HG02763 (cell line): ENCODE measurements at regions not wholly inside any gene's neighbourhood (a gene's known extent, or its start where the extent isn't known, plus 50 kb on each side); places are given as distances from the start of the nearest gene placed in this dataset.

ENCODE experiments used
- ATAC-seq: cut with Tn5 transposase; IDR thresholded peaks from one replicate; pipeline ENCODE4 v1.9.1; 2021; ENCODE audit warnings: mild to moderate bottlenecking, moderate library complexity; ENCODE audit not compliant: unreplicated experiment

DNA sequence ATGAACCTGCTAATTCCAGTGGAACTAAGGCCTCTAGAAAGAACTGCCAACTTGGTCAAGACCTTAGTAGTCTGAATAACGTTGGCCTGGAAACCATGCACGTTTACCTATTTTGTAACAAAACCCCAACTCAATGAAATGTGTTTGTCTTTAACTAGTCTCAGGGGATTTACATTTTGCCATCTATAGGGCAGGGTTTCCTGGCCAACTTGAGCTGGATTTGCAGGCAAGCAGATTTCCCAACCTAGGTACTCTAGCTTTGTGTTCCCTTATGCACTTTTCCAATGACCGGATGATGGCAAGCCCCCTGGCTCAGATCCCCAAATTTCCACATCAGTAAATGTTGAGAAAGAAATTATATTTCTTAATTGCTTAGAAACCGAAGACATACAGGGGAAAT, 114.5 kb downstream of the IRS2 start:
- ATAC-seq = no peak

DNA sequence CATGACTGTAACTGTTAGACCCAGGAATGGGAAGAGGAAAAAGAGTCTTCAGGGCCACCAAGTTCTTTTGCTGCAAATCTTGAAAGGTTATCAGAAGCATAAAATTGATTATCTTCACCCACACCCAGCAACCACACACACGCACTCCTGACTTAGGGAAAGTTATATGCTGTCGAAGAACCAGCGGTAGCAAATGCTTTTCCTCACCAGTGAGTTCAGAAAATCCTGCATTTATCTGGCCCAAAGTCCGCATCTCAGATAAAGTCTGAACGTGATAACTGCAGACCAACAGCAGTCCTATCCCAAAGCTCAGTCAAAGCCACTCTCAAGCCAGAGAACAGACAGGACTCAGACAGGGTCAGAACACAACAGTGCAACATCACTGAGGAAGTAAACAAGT, 115.6 kb downstream of the IRS2 start:
- no peak for ATAC-seq

DNA sequence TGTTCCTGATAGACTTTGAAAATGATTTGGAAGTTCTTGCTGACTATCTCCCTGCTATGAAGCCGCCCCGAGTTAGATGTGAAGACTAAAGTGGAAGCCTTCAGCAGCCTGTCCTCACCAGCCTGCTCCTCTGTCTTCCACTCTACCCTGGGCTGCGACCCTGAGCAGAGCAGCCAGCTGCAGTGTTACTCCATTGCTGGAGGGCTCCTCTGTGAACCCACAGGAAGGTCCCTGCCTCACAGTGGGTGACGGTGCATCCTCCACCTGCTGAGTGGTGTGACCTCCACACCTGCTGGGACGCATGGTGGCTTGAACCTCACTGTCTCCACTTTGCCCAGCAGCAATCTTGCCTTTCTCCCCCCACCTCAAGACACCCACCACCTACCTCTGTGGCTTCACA, 116.4 kb downstream of the IRS2 start:
- ATAC-seq = no peak

DNA sequence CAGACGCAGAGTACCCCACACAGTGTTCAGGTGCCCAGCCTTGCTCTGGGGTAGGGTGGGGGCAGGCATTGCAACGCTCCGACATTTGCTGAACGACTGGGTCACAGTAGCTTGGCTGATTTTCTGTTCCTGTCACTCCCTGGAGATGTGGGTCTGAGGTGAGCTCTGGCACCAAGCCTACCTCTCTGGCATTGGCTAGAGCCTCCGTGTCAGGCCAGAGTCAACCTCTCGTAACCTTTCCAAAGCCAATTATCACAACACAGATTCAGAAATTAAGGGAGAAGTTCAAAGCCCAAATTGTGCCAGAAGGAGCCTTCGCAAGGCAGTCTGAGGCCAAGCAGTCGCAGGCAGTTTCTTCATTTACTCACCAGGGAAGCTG, 117.2 kb downstream of the IRS2 start:
- no peak for ATAC-seq

DNA sequence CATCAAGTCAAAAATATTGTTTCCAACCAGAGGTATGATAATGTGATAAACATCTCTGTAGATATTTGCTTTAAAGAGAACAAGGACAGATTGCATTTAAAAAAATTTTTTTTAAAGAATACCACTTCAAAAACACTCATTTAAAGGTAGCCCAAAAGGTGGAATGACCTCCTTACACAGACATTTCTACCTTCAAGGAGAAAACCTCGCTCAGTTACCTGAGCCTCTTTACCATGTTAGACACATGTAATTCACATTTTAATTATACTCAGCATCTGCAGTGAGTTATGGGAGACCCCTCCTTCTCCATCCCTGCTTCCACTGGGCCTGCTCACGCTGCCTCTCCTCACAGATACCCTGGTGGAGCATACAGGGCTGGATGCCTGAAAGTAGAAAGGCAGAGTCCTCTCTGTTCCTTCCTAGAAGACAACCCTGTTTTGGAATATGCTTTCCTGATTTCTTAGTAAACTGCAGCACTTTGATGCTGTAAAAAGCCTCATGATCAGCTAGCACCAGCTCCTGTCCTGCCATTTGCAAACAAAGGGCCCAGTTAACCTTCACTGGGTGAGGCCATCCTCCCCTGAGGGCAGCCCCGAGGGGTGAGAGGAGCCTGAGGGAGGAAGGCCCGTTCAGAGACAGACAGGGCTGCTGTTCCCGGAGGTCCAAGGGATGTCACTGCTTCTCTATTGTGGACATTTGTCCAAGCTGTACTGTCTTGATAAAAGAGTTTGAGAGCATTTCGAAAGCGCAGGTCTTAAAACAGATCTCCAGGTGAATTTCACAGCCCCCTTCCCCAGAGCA, 117.8 kb downstream of the IRS2 start:
- no peak for ATAC-seq

DNA sequence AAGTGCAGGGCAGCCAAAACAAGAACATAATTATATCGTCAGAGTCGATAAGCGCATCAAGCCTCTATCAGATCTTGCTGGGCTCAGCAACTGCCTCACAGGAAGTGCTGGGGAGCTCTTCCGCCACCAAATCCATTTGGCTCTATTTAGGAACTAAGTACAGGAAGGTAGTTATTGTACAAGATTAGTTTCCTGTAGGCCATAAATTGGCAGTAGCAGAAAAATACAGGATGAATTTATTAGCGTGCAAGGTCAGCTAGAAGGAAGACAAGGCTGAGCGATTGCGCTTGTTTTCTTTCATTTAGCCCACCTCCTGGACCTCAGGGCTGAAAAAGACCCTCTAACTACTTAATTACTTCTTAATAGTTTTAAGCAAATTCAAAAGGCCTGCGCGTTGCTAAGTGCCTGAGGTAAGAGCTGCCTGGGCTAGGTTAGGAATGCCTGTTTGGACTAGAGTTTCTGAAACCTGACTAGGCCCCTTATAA, 118.5 kb downstream of the IRS2 start:
- no peak for ATAC-seq

DNA sequence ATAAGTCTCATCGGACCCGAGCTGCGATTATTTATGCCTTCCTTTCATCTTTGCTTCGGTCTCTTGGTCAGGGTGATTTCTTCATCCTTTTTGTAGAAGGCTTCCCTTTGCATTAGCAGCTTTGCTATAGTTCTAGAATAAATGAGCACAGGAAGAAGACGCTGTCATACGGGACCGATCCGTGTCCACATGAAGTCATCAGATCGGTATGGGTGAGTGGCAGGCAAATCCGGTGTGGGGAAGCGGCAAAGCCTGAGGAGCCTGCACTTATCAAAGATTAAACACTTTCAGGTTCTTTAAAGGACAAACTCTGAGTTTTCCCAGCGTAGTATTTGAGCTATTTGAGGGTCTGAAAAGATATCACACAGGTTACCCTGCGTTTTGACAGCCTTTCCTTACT, 119.3 kb downstream of the IRS2 start:
- no peak for ATAC-seq

DNA sequence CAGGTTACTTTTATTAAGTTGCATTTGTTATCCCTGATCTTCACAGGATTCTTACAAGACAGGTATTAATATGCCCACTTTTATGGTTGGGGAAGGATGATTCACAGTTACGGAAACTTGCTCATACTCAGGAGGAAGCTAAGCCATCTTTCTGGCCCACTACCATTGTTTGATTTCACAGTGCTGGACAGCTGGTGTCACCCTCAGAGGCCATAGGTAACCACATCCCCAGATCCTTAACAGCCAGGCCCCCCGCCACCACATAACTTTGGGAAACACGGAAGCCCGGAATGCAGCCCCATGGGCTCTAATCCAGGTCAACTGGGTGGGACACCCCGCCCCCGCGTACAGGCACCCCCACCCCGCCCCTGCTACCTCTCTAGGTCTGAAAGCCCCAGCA, 119.7 kb downstream of the IRS2 start:
- no peak for ATAC-seq

DNA sequence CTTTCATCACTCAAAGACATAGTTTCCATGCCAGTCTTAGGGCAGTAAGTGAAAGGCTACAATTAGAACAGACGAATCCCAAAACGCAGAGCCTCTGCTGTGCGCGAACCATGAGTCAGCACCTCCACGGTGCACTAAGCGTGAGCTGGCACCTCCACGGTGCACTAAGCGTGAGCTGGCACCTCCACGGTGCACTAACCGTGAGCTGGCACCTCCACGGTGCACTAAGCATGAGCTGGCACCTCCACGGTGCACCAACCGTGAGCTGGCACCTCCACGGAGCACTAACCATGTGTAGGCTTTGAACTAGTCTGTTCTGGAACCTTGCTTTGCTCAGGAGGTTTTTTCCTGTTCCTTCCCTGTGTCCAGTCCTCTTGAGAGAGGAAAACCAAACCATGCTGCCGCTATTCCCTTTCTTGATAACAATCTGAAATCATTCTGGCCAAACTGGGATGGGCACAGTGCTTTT, 120.6 kb downstream of the IRS2 start:
- no peak for ATAC-seq

DNA sequence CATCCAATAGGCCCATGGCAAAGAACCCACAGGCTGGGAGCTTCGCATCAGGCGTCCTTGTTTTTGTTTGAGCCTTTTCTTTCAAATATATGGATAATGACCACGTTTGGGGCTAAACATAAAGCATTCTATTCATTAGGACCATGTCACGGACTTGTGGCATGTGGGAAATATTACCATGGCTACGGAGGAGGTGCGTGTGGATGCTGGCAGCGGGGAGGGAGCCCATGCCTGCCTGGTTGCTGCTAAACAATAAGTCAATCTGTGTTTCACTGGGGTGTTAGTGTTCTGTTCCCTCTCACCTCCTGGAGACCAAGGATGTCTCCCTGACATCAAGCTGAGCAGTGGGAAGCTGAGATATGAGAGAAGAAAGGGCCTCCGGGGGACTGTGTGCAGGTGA, 121.1 kb downstream of the IRS2 start:
- ATAC-seq = no peak

DNA sequence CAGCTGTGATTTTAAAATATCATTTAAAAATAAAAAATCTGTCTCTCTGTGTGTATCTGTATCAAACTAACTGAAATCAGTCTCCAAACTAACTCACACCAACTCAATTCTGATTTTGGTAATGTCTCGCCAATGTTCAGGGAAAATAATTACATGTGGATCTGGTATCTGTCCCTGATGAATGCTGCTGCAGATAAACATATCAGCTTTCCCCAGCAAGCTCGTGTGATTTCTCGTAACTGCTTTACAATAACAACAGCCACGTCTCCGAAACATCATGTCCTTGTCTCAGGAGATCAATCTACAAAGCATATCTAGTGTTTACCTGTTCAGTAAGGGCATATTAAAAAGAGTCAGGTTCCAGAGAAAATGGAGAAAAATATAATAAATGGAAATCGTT, 129.0 kb downstream of the IRS2 start:
- no peak for ATAC-seq

DNA sequence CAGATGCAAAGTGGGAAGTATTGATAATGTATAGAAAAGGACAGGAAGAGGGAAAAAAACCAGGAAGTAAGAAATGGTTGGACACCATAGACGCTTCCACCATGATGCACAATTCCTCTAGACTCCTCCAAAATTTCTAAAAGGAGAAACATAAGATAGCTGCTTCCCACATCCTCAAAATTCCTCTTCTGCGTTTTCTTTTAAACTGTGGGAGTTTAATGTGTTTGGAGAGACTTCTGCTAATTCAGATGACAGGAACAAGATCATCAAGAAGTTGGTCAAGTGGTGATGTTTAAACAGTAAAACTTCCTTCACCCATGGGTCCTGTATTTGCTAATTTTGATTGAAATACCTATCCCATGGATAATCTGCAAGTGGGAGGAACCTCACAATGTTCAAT, 130.2 kb downstream of the IRS2 start:
- ATAC-seq = no peak

DNA sequence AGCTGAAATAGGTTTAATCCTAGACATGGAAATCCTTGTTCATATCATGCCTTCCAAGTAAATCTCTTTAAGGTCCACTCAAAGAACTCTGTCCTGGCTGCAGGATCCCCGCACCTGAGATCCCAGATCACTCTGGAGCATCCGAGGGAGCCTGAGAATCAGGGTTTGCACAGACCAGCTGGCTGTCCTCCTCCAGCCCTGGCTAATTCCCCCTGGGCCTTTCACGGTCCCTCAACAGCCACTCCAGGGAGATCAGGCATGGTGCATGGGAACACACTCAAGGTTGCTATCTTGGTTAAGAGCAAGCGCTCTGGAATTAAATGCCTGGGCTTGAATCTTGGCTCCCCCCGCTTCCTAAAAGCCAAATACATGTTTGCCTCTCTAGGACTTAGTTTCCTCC, 130.8 kb downstream of the IRS2 start:
- no peak for ATAC-seq

DNA sequence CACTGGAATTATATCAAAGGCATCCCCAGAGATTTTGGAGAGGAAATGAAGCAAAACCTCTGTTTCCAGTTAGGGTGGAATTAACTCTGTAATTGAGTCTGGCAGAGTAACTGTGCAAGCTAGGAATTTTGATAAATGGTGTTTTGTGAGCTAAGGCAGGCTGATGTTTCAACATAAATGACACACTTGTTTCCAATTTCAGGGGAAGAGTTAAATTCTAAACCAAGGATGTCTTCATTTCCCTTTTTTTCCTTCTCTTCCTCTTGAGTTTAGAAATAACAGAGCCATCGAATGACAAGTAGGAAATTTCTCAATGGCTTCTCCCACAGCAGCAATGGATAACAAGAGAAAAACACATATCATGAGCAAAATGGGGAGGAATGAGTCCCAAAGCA, 131.2 kb downstream of the IRS2 start:
- no peak for ATAC-seq

DNA sequence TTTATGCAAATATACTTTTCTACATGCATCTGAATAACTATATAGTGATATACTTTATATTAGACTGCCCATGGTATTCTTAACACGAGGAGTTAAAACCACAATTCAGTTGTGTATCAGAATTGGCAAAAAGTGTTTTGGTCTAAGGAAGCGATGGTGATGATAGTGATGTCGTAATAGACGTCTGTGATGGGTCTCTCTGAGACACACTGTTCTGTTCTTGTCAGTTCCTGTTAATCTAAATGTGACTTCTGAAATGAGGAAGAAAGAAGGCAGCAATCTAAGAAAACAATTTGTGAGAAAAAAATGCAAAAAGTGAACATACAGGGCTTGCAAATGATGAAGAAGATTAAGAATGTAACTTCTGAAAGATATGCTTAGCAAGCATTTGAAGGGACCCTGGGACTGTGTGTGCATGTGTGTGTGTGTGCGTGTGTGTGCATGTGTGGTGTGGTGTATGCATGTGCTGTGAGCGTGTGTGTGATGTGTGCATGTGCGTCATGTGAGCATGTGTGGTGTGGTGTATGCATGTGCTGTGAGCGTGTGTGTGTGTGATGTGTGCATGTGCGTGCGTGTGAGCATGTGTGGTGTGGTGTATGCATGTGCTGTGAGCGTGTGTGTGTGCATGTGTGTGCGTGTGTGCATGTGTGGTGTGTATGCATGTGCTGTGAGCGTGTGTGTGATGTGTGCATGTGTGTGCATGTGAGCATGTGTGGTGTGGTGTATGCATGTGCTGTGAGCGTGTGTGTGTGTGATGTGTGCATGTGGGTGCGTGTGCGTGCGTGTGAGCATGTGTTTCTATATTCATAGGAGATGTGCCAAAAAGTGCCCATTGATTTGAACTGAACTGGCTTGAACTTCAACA, 131.8 kb downstream of the IRS2 start:
- no peak for ATAC-seq

DNA sequence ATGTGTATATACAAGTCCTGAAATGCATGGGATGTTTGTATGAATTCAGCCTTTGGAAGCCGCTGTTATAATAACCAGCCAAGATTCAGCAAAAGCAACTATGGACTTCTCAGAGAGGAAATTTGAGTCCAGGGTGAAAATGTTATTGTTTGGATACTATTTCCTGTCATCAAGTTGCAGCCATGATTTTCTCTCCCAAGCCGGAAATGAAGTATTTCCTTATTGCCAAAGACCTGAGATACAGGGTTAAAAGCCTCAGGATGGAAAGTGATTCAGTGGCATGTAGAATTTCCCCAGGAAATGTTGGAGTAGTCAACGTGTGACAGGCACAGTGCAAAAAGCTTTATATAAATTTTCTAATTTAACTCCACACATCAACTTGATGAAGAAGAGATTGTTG, 133.9 kb downstream of the IRS2 start:
- ATAC-seq = no peak

DNA sequence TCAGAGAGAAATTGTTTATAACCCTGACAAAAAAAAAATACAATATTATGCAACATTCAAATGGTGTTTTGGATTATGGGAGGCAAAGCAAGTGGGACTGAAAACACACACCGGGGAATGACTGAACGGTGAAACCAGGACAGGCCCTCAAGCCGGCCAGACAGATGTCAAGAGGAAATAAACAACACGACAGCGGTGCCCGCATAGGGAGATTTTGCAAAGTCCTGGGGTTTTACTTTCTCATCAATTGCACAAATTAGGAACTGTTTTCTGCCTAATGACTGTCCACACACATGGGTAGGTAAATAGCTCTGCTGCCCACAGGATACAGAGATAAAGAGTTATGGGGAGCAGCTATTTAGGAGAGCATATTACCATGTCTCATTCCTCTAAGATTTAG, 134.5 kb downstream of the IRS2 start:
- no peak for ATAC-seq

DNA sequence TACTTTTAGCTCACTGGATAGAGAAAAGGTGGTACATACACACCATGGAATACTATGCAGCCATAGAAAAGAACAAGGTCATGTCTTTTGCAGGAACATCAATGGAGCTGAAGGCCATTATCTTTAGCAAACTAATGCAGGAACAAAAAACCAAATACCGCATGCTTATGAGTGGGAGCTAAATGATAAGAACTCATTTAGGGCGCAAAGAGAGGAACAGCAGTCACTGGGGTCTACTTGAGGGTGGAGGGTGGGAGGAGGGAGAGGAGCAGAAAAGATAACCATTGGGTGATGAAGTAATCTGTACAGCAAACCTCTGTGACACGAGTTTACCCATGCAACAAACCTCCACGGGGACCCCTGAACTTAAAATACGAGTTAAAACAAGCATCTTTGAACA, 135.1 kb downstream of the IRS2 start:
- no peak for ATAC-seq

DNA sequence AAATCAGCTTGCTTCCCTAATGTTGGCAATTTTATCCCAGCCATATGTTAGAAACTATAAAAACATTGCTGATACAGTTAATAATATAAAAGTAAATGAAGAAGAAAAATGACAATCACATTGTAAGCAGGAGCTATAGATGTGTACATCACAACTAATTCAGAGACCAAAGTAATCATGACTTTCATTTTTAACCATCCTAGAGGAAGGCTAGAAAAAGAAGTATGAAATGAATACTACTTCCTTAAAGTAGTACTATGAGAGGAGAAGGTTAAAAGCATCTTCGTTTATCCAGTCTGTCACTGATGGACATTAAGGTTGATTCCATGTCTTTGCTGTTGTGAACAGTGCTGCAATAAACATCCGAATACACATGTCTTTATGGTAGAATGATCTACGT, 135.5 kb downstream of the IRS2 start:
- no peak for ATAC-seq

DNA sequence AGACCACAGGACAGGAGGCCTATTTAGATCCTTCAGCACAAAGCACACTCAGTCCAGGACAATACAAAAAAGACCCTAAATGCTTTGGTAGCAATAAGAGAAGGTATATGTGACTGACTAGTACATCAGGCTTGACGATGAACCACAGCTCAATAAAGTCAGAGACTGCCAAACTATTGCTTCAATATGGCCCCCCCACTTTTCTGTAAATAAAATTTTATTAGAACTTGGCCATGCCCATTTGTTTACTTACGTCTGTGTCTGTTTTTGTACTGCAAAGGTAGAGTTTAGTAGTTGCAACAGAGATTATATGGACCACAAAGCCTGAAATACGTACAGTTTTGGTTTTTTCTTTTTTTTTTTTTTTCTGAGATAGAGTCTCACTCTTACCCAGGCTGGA, 136.7 kb downstream of the IRS2 start:
- ATAC-seq = no peak

DNA sequence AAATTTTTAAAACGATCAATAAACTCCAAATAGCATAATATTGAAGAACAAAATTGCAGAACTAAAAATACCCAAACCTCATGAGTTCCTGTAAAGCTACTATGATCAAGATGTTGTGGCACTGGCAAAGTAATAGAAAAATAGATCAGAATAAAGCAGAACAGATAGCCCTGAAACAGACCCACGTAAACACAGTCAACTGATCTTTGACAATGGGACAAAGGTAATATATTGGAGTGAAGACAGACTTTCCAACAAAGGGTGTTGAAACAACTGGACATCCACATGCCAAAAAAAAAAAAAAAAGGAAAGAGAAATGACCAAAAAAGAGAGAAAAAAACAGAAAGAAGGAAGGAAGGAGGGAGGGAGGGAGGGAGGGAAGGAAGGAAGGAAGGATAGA, 138.7 kb downstream of the IRS2 start:
- no peak for ATAC-seq

DNA sequence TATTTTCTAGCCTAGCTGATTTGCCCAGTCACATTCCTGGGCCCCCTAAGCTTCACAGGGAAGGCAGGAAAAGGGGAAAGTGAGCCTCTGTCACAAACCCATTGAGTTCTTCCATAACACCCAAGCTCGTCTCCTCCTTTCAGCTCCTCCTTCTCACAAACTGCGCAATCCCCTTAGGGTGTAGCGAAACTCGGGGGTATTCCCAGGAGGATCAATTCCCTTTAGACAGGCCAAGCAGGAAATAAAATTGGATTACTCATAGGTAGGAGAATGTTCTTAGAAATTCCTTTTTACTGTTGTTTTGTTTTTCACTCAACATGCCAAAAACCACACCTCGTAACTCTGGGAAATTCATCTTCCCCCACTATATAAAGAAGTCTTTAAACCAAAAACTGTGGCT, 139.3 kb downstream of the IRS2 start:
- ATAC-seq = no peak
